ENCODE measurements at regions not wholly inside any gene's neighbourhood (a gene's known extent, or its start where the extent isn't known, plus 50 kb on each side); places are given as distances from the start of the nearest gene placed in this dataset.
"Not testable (repeated sequence)": the region's sequence is repeated elsewhere in the genome, so short reads cannot be mapped to it uniquely, and the experiment has no call there.

DNA sequence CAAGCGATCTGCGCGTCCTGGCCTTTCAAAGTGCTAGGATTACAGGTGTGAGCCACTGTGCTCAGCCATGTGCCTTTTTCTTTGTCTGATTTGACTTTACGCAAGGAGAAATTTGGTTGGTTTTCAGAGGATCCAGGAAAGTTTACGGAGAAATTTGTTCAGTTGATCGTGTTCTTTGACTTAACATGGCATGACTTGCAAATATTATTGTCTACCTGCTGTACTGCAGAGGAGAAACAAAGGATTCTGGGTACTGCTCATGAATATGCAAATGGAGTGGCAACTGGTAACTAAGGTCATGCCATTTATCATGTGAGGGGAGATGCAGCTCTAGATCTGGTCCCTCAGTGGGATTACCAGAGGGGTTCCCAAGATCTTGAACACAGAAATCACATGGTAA, 68.8 kb upstream of the CHD6 start:
- TF ChIP-seq POLR2AphosphoS5 (IDR thresholded peaks at IDR 0.05; ENCODE audit: low read depth, low read length) (no peak), POLR2A (IDR thresholded peaks at IDR 0.05; ENCODE audit: low read depth, low read length) (no peak), TAF1 (IDR thresholded peaks at IDR 0.05; ENCODE audit: borderline replicate concordance, low read depth, low read length) (no peak)
- no peak for FAIRE-seq

GRCh38 chr20:41685145-41685544, 67.0 kb upstream of the CHD6 start:
- FAIRE-seq; DNase-seq (ENCODE audit: insufficient read length): not testable (repeated sequence)

More for the DNA sequence above, 68.8 kb upstream of the CHD6 start:
- DNase-seq (ENCODE audit: insufficient read length) = no peak

DNA sequence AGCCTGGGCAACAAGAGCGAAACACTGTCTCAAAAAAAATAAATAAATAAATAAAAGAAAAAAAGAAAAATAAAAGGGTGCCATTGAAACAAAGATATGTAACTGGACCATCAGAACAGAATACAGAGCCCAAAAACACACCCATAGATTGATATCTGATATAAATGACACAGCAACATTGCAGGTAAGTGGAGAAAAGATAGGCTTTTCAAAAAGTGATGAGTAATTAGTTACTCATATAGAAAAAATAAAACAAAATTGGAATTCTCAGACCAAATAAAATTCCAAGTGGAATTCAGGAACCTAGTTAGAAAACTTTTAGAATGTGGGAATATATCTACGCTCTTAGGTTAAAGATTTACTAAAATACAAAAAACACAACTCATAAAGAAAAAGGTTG, 60.6 kb upstream of the CHD6 start:
- TF ChIP-seq POLR2A (IDR thresholded peaks at IDR 0.05; ENCODE audit: low read depth, low read length) (no peak), TAF1 (IDR thresholded peaks at IDR 0.05; ENCODE audit: borderline replicate concordance, low read depth, low read length) (no peak), POLR2AphosphoS5 (IDR thresholded peaks at IDR 0.05; ENCODE audit: low read depth, low read length) (no peak)
- DNase-seq (ENCODE audit: insufficient read length) (no peak), FAIRE-seq (no peak)

DNA sequence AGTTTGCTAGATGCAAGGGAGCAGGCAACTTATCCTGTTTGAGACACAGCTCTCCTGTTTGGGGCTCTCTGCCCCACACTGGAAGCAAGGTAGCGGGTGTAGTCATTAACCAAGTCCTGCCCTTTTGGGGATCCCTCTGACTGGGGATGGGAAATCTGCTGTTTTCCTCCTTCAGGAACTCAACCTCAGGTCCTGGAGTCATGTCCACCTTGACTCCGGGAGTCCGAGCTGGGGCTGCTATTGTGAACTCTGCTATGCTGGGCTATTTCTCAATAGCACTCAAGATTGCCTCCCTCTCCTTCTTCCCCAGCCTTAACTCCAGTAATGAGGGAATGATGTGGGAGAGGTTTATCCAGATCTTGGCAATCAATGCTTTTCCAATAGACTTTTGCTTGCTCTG, 54.1 kb upstream of the CHD6 start:
- no peak for FAIRE-seq
- DNase-seq (ENCODE audit: insufficient read length) = no peak

DNA sequence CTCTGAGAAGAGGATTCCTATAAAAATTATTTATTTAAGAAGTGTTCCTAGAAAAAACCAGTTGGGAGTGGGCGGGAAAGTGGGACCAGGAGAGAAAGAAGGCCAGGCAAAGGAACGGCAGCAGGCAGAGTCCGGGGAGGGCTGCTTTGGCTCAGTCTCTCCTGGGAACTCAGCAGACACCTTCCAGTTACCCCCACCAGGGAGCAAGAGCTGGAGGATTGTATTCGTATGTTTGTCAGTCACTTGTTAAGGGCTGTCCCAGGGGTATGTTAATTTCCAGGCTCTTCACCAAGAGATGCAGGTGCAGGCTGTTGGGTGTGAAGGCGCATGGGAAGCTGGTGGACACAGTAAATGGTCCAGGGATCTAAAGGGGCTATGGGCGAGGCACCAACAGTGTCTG, 53.0 kb upstream of the CHD6 start:
- TF ChIP-seq TAF1 (IDR thresholded peaks at IDR 0.05; ENCODE audit: borderline replicate concordance, low read depth, low read length) (no peak), POLR2A (IDR thresholded peaks at IDR 0.05; ENCODE audit: low read depth, low read length) (no peak), POLR2AphosphoS5 (IDR thresholded peaks at IDR 0.05; ENCODE audit: low read depth, low read length) (no peak)
- DNase-seq (ENCODE audit: insufficient read length) = no peak
- no peak for FAIRE-seq

More for the DNA sequence above, 54.1 kb upstream of the CHD6 start:
- no peak for TF ChIP-seq POLR2AphosphoS5 (IDR thresholded peaks at IDR 0.05; ENCODE audit: low read depth, low read length)
- no peak for TF ChIP-seq TAF1 (IDR thresholded peaks at IDR 0.05; ENCODE audit: borderline replicate concordance, low read depth, low read length)
- no peak for TF ChIP-seq POLR2A (IDR thresholded peaks at IDR 0.05; ENCODE audit: low read depth, low read length)

- DNase-seq (ENCODE audit: insufficient read length) = no peak
- TF ChIP-seq TAF1 (IDR thresholded peaks at IDR 0.05; ENCODE audit: borderline replicate concordance, low read depth, low read length) = no peak
- TF ChIP-seq POLR2A (IDR thresholded peaks at IDR 0.05; ENCODE audit: low read depth, low read length) = no peak
- no peak for TF ChIP-seq POLR2AphosphoS5 (IDR thresholded peaks at IDR 0.05; ENCODE audit: low read depth, low read length)
- FAIRE-seq = no peak
These were observed 52.5 kb upstream of the CHD6 start for GRCh38 chr20:41670631-41671030.

- no peak for TF ChIP-seq POLR2AphosphoS5 (IDR thresholded peaks at IDR 0.05; ENCODE audit: low read depth, low read length)
- no peak for TF ChIP-seq POLR2A (IDR thresholded peaks at IDR 0.05; ENCODE audit: low read depth, low read length)
- no peak for TF ChIP-seq TAF1 (IDR thresholded peaks at IDR 0.05; ENCODE audit: borderline replicate concordance, low read depth, low read length)
- no peak for FAIRE-seq
- DNase-seq (ENCODE audit: insufficient read length) = no peak
These were observed 51.6 kb upstream of the CHD6 start for GRCh38 chr20:41669708-41670263.

DNA sequence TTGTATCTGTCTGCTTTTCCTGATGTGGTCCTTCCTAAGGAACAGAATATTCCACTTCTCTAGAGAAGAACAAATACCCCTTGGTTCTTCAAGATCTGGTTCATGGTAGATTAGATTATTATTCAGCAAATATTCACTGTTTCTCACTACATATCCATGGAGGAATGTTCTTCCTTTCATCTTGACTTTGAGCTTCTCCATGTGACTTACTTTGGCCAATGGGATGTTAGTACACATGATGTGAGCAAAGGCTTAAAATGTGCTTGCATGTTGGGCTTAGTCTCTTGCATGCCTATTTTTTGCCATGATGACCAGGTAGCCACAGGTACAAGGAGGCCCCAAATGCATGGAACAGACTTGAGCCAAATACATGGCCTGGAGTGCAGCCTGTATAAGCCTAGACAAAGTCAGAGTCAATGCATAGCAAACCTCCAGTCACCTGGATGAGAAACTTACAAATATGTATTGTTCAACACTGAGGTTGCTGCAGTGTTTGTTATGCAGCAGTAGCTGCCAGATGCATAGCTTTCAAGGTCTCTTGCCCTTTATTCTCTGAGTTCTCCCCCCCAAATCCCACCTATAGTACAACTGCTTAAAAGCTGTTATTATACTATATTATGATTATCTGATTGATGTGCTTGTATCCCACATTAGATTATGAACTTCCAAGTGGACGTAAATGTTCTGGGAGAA, 50.0 kb upstream of the CHD6 start:
- no peak for DNase-seq (ENCODE audit: insufficient read length)
- FAIRE-seq = no peak
- TF ChIP-seq POLR2AphosphoS5 (IDR thresholded peaks at IDR 0.05; ENCODE audit: low read depth, low read length) (no peak), POLR2A (IDR thresholded peaks at IDR 0.05; ENCODE audit: low read depth, low read length) (no peak), TAF1 (IDR thresholded peaks at IDR 0.05; ENCODE audit: borderline replicate concordance, low read depth, low read length) (no peak)
